ENCODE measurements at regions not wholly inside any gene's neighbourhood (a gene's known extent, or its start where the extent isn't known, plus 50 kb on each side); places are given as distances from the start of the nearest gene placed in this dataset.

DNA sequence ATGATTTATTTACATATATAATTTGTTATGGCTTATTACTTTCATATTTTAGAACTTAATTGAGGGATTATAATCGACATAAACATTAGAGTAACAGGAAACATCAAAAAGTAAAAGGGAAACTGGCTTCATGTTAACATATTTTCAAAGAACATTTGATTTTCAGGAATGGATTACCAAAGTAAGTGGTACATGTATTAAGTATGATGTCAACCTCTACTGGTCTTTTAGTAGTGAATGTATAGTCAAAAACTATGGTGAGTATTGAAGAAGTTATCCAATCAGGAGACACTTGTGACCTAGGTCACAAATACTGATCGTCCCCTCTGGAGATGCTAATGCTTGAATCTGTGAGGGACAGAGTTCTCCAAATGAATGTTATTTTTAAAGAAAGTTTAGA is 768.9 kb upstream of the ADGRL4 start:
- TF ChIP-seq, protein P1, sequence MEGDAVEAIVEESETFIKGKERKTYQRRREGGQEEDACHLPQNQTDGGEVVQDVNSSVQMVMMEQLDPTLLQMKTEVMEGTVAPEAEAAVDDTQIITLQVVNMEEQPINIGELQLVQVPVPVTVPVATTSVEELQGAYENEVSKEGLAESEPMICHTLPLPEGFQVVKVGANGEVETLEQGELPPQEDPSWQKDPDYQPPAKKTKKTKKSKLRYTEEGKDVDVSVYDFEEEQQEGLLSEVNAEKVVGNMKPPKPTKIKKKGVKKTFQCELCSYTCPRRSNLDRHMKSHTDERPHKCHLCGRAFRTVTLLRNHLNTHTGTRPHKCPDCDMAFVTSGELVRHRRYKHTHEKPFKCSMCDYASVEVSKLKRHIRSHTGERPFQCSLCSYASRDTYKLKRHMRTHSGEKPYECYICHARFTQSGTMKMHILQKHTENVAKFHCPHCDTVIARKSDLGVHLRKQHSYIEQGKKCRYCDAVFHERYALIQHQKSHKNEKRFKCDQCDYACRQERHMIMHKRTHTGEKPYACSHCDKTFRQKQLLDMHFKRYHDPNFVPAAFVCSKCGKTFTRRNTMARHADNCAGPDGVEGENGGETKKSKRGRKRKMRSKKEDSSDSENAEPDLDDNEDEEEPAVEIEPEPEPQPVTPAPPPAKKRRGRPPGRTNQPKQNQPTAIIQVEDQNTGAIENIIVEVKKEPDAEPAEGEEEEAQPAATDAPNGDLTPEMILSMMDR (IDR thresholded peaks at IDR 0.05) = no peak
- no peak for TF ChIP-seq POLR2A (IDR thresholded peaks at IDR 0.05)

All from adrenal gland (tissue), 5 donors.